T1000 (cell line): ENCODE measurements at regions not wholly inside any gene's neighbourhood (a gene's known extent, or its start where the extent isn't known, plus 50 kb on each side); places are given as distances from the start of the nearest gene placed in this dataset.
"Not testable (repeated sequence)": the region's sequence is repeated elsewhere in the genome, so short reads cannot be mapped to it uniquely, and the experiment has no call there.

ENCODE experiments used
- DNase-seq: peaks from one replicate; lab custom pipeline; 2025; ENCODE audit warnings: mixed read lengths; lab: John Stamatoyannopoulos, UW

DNA sequence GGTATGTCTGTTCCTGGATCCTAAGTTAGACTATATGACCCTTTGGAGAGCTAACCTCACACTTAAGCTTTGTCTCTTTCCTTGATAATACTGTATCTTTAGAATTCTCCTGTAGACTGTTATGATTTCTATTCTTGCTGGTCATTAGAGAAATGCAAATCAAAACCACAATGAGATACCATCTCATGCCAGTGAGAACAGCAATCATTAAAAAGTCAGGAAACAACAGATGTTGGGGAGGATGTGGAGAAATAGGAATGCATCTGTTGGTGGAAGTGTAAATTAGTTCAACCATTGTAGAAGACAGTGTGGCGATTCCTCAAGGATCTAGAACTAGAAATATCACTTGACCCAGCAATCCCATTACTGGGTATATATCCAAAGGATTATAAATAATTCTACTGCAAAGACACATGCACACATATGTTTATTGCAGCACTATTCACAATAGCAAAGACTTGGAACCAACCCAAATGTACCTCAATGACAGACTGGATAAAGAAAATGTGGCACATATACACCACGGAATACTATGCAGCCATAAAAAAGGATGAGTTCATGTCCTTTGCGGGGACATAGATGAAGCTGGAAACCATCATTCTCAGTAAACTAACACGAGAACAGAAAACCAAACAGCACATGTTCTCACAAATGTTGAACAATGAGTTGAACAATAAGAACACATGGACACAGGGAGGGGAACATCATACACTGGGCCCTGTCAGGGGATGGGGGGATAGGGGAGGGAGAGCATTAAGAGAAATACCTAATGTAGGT lies 867.8 kb upstream of the ADGRB3 start:
- not testable (repeated sequence) for DNase-seq

DNA sequence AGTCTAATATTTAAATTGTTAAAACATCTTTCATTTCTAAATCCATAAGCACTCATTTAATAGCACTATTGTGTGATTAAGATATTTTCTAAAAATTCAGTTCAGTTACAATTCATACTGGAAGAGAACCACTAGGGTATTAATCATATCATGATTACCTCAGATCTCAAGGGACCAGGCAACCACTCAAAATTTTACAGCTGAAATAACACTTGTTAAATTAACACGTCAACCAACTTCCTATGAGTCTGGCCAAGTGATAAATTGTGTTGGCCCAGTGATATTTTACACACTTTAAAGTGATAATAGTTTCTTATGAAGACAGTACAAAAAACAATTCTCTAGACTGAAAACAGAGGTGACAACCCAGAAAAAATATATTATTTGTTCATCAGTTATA lies 869.0 kb upstream of the ADGRB3 start:
- no peak for DNase-seq

DNA sequence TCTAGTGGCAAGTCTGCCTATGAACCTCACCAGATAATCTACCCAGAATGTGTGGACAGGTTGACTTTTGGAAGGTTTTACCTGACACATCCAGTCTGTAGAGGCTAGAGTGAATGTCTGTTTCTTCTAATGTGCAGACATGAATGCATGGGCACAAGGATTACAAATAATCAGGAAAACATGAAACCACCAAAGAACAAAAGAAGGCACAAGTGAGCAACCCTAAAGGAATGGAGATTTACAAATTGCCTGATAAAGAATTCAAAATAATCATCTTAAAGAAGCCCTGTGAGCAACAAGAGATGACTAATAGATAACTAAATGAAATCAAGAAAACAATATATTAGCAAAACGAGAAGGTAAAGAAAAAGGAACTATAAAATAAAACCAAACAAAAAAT lies 876.1 kb upstream of the ADGRB3 start:
- no peak for DNase-seq

DNA sequence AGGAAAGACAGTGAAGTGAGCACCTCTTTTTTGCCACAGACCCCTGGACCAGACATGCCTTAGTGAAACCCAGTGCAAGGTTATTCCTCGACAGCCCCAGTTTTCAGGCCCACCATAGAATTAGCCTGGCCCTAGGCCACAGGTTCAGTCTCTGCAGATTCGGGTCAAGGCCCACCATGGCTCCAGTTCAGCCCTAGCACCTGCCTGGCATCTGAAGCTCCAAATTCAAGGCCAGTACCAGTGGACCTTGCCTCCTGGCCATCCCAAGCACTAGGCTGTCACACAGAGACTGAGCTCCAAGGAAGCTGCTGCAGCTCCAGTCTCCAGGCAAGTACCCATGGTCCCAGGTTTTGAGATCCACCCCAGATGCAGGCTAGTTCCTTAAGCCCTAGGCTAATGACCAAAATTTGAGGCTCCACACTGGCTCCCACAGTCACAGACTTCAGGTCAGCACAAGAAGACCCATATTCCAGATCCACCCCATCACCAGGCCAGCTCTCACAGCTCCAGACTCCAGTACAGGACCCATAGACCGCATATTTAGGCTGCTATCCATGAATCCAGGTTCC lies 877.5 kb upstream of the ADGRB3 start:
- DNase-seq = no peak

DNA sequence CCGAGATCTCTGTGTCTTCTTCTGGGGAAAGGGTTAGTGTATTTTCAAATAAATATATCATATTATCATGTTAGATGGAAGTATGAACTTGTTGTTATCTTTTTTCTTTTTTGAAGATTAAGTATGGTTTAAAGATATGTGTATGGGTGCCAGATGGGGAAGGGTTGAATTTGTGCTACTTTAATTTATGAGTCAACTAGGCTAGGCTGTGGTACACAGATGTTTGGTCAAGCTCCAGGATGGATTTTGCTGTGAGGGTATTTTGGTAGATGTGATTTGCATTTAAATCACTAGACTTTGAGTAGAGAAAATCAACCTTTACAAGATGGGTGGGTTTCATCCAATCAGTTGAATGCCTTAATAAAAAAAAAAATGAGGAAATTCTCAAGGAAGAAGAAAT lies 886.6 kb upstream of the ADGRB3 start:
- no peak for DNase-seq

DNA sequence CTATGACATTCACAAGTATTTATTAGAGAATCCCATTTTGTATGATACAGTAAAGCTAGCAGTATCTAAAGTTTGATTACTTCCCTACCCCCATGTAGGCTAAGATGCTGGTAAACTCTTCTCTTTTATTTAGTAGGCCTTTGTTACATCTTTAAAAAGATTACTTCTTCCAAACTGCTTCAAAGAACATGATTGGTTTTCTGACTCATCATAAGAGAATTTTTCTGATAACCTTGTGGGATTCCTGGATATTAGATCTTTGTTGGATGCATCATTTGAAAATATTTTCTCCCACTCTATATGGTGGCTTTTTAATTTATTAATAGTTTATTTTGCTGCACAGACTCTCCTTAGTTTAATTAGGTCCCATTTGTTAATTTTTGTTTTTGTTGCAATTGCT lies 898.3 kb upstream of the ADGRB3 start:
- no peak for DNase-seq

DNA sequence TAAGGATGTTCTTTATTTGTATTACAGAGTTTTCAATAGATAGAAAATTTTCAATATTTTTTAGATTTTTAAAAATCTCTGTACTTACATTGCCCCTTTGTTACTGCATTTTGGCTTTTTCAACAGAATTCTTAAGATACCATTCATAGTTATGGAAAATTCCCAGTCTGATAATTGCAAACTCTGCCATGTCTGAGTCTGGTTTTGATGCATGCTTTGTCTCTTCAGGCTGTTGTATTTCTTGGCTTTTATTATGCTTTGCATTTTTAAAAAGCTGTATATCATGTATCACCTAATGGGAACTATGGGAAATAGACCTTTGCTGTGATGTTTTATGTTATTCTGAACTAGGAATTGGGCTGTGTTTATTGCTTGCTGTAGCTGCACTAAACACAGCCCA lies 898.9 kb upstream of the ADGRB3 start:
- DNase-seq = no peak

DNA sequence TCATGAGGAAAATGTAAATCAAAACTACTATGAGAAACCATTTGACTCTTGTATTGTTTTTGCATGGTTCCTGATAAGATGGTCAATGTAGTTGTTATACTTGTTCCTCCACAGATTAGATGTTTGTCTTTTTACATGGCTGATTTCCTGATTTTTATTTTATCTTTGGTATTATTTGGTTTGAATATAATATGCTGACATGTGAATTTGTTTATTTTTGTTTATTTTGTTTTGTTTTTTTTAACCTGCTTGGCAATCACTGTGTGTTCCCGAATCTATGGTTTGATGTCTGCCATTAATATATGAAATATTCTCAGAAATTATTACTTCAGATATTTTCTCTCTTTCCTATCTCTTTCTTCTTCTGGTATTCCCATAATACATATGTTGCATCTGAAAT lies 899.5 kb upstream of the ADGRB3 start:
- DNase-seq = no peak

DNA sequence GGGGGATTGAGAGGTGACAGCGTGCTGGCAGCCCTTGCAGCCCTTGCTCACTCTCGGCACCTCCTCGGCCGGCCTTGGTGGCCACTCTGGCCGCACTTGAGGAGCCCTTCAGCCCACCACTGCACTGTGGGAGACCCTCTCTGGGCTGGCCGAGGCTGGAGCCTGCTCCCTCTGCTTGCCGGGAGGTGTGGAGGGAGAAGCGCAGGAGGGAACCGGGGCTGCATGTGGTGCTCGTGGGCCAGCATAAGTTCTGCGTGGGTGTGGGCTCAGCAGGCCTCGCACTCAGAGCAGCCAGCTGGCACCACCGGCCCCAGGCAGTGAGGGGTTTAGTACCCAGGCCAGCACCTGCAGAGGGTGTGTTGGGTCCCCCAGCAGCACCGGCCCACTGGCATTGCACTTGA lies 912.2 kb upstream of the ADGRB3 start:
- no peak for DNase-seq

DNA sequence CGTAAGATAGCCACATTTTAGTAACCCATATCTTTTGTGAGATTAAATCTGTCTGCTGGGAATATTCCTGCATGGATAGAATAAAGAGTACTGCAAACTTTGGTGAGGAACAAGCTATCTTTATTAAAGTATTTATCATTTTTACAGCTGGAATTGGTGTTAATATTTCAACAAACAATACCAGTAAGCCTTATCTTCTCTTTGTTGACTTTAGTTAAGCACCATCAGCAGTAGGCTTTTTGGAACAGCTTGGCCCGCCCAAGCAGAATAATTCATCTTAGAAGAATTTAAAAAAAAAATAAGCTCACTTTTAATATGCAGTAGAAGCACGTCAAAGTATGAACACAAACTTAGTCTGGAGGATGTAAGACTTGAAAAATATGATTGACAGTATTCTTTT lies 917.8 kb upstream of the ADGRB3 start:
- DNase-seq = no peak

DNA sequence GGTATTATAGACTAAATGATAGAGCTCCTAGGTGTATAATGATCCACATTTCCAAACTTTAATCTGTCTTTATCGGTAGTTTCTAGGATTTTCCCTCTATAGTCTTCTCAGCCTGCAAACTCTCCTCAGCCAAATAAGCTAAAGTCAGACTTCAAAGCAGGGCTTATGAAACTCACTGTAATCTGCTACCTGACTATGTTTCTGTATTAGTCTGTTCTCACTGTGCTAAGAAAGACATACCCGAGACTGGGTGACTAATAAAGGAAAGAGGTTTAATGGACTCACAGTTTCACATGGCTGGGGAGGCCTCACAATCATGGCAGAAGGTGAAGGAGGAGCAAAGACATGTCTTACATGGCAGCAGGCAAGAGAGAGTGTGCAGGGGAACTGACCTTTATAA lies 928.7 kb upstream of the ADGRB3 start:
- DNase-seq = no peak

DNA sequence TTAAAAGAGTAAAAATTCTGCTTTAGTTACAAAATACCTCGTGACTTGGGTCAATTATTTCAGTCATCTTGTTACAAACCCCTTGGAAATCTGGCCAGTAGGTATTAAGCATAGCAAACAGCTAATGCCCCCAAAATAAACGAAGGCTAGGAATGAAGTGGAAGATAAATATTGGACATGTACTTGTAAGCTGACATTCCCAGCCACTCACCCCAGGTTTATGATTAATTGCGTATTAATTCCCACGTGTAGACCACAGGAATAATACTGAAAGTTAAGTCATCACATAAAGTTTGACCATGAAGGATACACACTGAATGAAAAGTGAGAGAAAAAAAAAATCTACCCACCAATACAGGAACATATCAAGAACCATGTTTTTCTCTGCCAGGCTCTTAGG lies 936.5 kb upstream of the ADGRB3 start:
- no peak for DNase-seq

DNA sequence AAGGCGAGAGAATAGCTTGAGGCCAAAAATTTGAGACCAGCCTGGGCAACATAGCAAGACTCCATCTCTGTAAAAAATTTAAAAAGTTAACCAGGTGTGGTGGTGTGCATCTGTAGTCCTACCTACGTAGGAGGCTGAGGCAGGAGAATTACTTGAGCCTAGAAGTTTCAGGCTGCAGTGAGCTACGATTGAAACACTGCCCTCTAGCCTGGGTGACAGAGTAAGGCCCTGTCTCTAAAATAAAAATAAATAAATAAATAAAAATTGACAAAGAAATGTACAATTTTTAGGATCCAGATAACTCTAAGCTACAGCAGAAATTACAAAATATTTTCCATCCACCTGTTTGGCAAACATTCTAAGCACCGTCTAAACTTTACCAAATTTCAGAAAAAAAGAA lies 941.0 kb upstream of the ADGRB3 start:
- DNase-seq = no peak

DNA sequence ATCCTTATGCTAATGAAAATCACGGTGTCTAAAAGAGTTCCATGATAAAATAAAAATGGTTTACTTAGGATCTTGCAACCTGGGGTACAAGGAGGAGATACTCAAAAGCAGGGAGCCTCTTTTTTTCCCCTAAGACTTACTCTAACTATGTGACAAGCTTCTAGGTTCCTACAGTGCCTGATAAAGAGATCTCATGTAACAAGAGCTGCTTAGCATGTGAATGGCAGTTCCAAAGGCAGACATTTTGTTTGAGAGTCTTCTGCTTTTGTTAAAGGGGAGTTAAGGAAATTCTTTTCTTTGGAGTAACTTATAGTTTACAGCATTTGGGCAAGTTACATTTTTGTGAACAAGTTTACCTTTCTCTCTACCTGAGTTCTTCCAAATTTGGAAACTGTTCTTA lies 945.8 kb upstream of the ADGRB3 start:
- DNase-seq = no peak

DNA sequence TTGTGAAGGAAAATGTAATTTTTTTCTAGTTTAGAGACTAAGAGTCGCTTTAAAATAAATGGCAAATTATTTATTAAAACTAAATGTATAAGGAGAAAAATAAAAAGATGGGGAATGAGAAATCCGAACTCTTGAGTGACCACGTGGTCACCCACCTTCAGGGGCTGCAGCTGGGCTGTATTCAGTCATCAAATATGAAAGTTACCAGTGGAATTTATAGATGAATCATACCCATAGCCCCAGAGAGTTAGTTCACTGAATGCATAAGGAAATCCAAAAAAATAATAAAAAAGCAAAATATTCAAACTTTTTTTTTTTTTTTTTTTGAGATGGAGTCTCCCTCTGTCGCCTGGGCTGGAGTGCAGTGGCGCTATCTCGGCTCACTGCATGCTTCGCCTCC lies 947.7 kb upstream of the ADGRB3 start:
- DNase-seq = no peak

DNA sequence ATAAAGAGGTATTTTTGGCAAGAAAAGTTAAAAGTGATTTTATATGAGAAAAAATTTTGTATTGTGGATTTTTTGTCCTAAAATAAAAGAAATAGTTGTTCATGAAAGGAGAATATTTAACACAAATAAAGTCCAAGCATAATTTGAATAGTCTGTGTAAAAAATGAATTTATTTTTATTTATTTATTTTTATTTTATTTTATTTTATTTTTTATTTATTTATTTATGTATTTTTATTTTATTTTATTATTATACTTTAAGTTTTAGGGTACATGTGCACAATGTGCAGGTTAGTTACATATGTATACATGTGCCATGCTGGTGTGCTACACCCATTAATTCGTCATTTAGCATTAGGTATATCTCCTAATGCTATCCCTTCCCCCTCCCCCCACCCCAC lies 948.9 kb upstream of the ADGRB3 start:
- not testable (repeated sequence) for DNase-seq

DNA sequence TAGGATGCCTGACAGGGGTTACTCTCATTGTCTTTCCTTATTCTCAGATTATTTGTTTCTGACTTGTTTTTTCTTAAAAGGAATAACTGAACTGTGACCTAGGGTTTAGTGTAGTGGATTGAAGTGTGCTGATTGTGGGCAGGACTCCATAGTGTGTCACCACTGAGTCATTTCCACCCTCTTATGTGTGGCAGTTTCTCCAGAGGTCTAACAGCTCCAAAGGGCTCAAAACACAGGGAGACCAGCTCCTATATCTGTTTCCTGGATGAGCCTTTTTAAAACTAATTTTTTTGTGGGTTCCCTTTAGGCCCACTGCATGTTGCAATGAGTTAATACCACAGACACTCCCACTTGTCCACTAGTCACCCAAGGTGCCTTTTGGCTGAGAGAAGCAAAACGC lies 951.1 kb upstream of the ADGRB3 start:
- peak; percentile 14 for DNase-seq

DNA sequence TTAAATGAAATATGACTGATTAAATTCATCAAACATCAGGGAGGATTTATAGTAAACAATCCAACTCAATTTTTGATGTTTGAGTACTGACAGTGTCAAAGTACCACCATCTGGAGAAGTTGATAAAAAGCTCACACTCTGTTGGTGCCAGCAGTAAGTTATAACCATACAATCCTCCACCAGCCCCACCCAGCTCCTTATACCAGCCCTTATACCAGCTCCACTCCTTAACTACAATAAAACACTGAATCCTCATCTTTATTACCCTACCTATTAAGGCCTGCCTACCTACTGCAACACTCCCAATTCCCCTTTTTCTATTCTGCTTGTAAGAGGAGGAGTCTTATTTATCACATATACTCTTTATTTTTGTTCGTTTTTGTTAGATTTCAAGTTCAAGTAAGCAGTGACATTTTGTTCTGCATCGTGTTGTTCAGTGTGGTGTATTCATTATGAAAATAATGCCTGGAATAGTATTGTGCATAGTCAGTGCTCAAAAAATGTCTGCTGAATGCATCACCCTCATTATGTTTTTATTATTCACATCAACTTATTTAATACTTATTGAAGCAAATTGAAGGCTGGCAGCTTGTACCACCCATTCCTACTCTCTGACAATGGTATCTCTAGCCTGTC lies 954.7 kb upstream of the ADGRB3 start:
- DNase-seq = no peak

DNA sequence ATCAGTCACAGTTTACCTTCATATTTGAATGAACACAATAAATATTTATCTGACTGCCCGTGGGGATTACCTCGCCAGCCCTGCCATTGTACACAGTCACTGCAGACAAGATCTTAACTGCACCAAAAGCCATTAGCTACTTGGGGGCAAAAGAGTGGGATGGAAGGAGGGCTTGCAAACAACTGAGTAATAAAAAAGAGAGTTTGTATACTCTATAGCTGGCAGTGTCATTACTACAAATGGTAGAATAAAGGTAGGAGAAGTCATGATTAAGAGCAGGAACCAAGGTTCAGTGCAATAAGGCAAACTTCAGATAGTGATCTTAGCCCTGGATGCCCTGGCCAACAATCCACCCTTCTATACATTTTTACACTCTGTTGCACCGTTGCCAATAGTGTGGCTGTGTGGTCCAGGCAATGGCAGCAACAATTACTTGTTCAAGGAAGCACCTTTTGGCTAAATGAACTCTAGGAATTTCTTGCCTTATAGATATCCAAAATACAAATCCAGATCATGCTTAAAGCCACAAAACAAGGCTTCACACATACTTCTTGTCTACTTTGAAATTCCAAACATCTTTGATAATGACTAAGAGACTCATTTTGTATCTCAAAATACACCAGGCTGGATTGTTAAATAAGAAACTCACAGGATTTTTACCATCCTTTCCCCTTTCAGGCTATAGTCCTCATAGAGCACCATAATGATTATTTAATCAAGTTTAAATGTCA lies 955.4 kb upstream of the ADGRB3 start:
- no peak for DNase-seq

DNA sequence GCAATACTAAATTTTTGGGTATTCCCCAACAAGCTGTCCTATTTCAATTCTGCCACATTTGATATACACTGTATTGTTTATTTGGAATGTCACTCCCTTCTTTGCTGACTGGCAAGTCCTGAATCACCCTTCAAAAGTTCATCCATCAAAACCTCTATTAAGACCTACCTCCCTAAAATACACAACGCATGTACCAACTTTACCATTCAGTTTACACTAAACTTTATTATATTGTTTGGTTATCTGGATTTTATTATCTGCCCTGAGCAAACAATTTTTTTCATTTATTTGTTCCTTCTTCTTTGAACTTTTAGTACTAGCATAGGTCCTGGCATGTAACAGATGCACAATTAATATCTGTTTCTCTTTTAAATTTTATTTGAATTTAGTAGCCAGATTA lies 958.2 kb upstream of the ADGRB3 start:
- DNase-seq = no peak

DNA sequence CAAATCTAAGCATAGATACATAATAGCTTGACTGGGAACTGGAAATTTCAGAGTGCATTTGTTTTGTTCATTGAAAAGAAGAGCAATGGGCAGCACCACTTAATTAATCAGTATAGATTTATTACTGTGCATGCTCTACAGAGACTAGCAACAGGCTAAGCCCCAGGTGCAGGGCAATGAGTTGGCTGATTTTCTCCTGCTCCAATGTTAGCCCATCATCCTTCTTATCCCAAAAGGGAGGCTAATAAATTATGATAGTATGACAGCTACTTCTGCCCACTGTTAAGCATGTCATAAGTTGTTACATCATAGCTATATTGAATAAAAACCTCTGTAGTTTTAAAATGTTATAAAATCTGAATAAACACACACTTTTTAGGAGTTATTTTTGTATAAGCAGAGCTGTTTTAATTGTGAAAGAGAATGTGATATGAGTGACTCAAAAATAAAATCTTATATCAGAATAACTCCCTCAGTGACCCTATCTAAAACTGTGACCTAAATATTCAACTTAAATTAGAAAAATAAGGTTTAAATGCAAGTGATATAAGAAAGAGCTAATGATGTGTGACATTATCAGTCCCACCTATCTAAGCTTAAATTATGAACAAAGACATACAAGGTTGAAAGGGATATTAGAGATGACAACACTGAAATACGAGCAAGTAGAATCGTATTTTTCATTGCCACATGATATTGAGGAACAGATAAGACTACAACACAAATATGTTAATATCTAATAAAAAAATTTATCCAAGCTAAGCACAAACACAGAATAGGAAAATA lies 967.3 kb upstream of the ADGRB3 start:
- no peak for DNase-seq
